HepG2 (cell line): ENCODE measurements at regions not wholly inside any gene's neighbourhood (a gene's known extent, or its start where the extent isn't known, plus 50 kb on each side); places are given as distances from the start of the nearest gene placed in this dataset.

ENCODE experiments used
- EEA1 ChIP-seq: sonication (generic); formaldehyde crosslinking; IDR thresholded peaks from 2 replicates; pipeline ENCODE4 v1.5.1; 2020; ENCODE audit warnings: mild to moderate bottlenecking, missing genetic modification reagents, borderline replicate concordance
- GPN1 ChIP-seq: sonication (generic); formaldehyde crosslinking; IDR thresholded peaks from 2 replicates; pipeline ENCODE4 v1.5.1; 2020; ENCODE audit warnings: missing genetic modification reagents, borderline replicate concordance
- IRX3 ChIP-seq: sonication (generic); formaldehyde crosslinking; IDR thresholded peaks from 2 replicates; pipeline ENCODE4 v1.8.1; 2023; ENCODE audit warnings: mild to moderate bottlenecking, low read depth, missing genetic modification reagents, borderline replicate concordance
- MAFK ChIP-seq, 2 experiments: IDR thresholded peaks in 1 of 2; conservative IDR thresholded peaks in 1 of 2; 2 replicates each; pipeline ENCODE4 v1.6.1; 2011; ENCODE audit warnings: improper control_type of control experiment in 2 of 2, low read length in 2 of 2
- MIER3 ChIP-seq: IDR thresholded peaks from 2 replicates; pipeline ENCODE4 v1.6.1; 2016; ENCODE audit warnings: missing compliant biosample characterization, borderline replicate concordance
- NR3C1 ChIP-seq: sonication (generic); formaldehyde crosslinking; IDR thresholded peaks from 2 replicates; pipeline ENCODE4 v1.4.0; 2020; ENCODE audit warnings: missing genetic modification reagents
- SALL2 ChIP-seq: sonication (generic); formaldehyde crosslinking; IDR thresholded peaks from 2 replicates; pipeline ENCODE4 v1.8.1; 2023; ENCODE audit warnings: mild to moderate bottlenecking, missing genetic modification reagents, inconsistent platforms
- SATB2 ChIP-seq: sonication (generic); formaldehyde crosslinking; IDR thresholded peaks from 2 replicates; pipeline ENCODE4 v1.5.0; 2020; ENCODE audit warnings: missing genetic modification reagents
- TCF7 ChIP-seq: sonication (generic); IDR thresholded peaks from 2 replicates; pipeline ENCODE4 v1.6.1; 2016; ENCODE audit warnings: antibody characterized with exemption, low read depth
- WIZ ChIP-seq: sonication (generic); formaldehyde crosslinking; IDR thresholded peaks from 2 replicates; pipeline ENCODE4 v1.5.1; 2020; ENCODE audit warnings: mild to moderate bottlenecking, missing genetic modification reagents
- ZBTB1 ChIP-seq: sonication (generic); formaldehyde crosslinking; IDR thresholded peaks from 2 replicates; pipeline ENCODE4 v1.4.0; 2020; ENCODE audit warnings: missing genetic modification reagents, borderline replicate concordance
- ZNF33A ChIP-seq: sonication (generic); formaldehyde crosslinking; IDR thresholded peaks from 2 replicates; pipeline ENCODE4 v1.5.1; 2020; ENCODE audit warnings: missing genetic modification reagents, mild to moderate bottlenecking, moderate library complexity, borderline replicate concordance
- ZNF562 ChIP-seq: sonication (generic); formaldehyde crosslinking; IDR thresholded peaks from 2 replicates; pipeline ENCODE4 v1.8.0; 2022; ENCODE audit warnings: missing genetic modification reagents, borderline replicate concordance
- ZNF598 ChIP-seq: sonication (generic); formaldehyde crosslinking; IDR thresholded peaks from 2 replicates; pipeline ENCODE4 v1.5.1; 2020; ENCODE audit warnings: mild to moderate bottlenecking, missing genetic modification reagents, borderline replicate concordance
- ZNF839 ChIP-seq: sonication (generic); formaldehyde crosslinking; IDR thresholded peaks from 2 replicates; pipeline ENCODE4 v1.4.0; 2020; ENCODE audit warnings: missing genetic modification reagents, mild to moderate bottlenecking, borderline replicate concordance
- TF ChIP-seq, protein P1 (sequence below): sonication (generic); formaldehyde crosslinking; IDR thresholded peaks from 2 replicates; pipeline ENCODE4 v1.8.0; 2022; ENCODE audit warnings: missing genetic modification reagents, mild to moderate bottlenecking, inconsistent platforms, borderline replicate concordance
- TF ChIP-seq, protein P2 (sequence below): sonication (generic); formaldehyde crosslinking; IDR thresholded peaks from 2 replicates; pipeline ENCODE4 v1.4.0; 2020; ENCODE audit warnings: missing genetic modification reagents, borderline replicate concordance
- TF ChIP-seq, protein P3 (sequence below): sonication (generic); formaldehyde crosslinking; IDR thresholded peaks from 2 replicates; pipeline ENCODE4 v1.9.0; 2021; ENCODE audit warnings: mild to moderate bottlenecking, missing genetic modification reagents

GRCh38 chr9:129558551-129559505, 62.1 kb downstream of the C9orf50 start (continued):
- TF ChIP-seq, protein P1, sequence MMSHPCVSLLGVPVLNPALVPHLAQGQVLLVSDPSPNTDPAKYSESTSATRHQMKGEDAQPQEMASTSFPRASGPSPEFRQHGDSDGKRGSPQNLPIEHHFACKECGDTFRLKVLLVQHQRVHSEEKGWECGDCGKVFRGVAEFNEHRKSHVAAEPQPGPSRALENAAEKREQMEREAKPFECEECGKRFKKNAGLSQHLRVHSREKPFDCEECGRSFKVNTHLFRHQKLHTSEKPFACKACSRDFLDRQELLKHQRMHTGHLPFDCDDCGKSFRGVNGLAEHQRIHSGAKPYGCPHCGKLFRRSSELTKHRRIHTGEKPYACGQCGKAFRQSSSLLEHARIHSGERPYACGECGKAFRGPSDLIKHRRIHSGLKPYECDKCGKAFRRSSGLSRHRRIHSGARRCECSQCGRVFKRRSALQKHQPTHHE (CRISPR knock-in tag), result peak; percentile 91; the same call in 1 of the 2 replicates
- TF ChIP-seq GPN1 (CRISPR knock-in tag), result 0 out of 2 replicates have a peak, but pooled peaks have one; percentile 26
- TF ChIP-seq, protein P2, sequence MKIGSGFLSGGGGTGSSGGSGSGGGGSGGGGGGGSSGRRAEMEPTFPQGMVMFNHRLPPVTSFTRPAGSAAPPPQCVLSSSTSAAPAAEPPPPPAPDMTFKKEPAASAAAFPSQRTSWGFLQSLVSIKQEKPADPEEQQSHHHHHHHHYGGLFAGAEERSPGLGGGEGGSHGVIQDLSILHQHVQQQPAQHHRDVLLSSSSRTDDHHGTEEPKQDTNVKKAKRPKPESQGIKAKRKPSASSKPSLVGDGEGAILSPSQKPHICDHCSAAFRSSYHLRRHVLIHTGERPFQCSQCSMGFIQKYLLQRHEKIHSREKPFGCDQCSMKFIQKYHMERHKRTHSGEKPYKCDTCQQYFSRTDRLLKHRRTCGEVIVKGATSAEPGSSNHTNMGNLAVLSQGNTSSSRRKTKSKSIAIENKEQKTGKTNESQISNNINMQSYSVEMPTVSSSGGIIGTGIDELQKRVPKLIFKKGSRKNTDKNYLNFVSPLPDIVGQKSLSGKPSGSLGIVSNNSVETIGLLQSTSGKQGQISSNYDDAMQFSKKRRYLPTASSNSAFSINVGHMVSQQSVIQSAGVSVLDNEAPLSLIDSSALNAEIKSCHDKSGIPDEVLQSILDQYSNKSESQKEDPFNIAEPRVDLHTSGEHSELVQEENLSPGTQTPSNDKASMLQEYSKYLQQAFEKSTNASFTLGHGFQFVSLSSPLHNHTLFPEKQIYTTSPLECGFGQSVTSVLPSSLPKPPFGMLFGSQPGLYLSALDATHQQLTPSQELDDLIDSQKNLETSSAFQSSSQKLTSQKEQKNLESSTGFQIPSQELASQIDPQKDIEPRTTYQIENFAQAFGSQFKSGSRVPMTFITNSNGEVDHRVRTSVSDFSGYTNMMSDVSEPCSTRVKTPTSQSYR (CRISPR knock-in tag), result peak; percentile 83
- no peak for TF ChIP-seq NR3C1 (CRISPR knock-in tag)
- TF ChIP-seq ZNF598 (CRISPR knock-in tag), result peak; percentile 87; the same call in 1 of the 2 replicates
- TF ChIP-seq ZNF839 (CRISPR knock-in tag), result no peak
- peak; percentile 97 for TF ChIP-seq SATB2 (CRISPR knock-in tag)
- TF ChIP-seq MIER3, result peak; percentile 92; the same call in 1 of the 2 replicates
- TF ChIP-seq MAFK (conservative IDR thresholded peaks at IDR 0.05 in 1 of 2, IDR thresholded peaks at IDR 0.05 in 1 of 2; ENCODE audit: low read length in 2 of 2), result no peak
- TF ChIP-seq IRX3 (CRISPR knock-in tag), result peak; percentile 98
- TF ChIP-seq ZNF562 (CRISPR knock-in tag), result peak; percentile 12; the same call in 1 of the 2 replicates
- TF ChIP-seq WIZ, result peak; percentile 28; the same call in 1 of the 2 replicates
- TF ChIP-seq ZBTB1 (CRISPR knock-in tag), result no peak
- TF ChIP-seq, protein P3, sequence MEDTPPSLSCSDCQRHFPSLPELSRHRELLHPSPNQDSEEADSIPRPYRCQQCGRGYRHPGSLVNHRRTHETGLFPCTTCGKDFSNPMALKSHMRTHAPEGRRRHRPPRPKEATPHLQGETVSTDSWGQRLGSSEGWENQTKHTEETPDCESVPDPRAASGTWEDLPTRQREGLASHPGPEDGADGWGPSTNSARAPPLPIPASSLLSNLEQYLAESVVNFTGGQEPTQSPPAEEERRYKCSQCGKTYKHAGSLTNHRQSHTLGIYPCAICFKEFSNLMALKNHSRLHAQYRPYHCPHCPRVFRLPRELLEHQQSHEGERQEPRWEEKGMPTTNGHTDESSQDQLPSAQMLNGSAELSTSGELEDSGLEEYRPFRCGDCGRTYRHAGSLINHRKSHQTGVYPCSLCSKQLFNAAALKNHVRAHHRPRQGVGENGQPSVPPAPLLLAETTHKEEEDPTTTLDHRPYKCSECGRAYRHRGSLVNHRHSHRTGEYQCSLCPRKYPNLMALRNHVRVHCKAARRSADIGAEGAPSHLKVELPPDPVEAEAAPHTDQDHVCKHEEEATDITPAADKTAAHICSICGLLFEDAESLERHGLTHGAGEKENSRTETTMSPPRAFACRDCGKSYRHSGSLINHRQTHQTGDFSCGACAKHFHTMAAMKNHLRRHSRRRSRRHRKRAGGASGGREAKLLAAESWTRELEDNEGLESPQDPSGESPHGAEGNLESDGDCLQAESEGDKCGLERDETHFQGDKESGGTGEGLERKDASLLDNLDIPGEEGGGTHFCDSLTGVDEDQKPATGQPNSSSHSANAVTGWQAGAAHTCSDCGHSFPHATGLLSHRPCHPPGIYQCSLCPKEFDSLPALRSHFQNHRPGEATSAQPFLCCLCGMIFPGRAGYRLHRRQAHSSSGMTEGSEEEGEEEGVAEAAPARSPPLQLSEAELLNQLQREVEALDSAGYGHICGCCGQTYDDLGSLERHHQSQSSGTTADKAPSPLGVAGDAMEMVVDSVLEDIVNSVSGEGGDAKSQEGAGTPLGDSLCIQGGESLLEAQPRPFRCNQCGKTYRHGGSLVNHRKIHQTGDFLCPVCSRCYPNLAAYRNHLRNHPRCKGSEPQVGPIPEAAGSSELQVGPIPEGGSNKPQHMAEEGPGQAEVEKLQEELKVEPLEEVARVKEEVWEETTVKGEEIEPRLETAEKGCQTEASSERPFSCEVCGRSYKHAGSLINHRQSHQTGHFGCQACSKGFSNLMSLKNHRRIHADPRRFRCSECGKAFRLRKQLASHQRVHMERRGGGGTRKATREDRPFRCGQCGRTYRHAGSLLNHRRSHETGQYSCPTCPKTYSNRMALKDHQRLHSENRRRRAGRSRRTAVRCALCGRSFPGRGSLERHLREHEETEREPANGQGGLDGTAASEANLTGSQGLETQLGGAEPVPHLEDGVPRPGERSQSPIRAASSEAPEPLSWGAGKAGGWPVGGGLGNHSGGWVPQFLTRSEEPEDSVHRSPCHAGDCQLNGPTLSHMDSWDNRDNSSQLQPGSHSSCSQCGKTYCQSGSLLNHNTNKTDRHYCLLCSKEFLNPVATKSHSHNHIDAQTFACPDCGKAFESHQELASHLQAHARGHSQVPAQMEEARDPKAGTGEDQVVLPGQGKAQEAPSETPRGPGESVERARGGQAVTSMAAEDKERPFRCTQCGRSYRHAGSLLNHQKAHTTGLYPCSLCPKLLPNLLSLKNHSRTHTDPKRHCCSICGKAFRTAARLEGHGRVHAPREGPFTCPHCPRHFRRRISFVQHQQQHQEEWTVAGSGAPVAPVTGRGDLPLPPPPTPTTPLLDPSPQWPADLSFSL (CRISPR knock-in tag), result no peak
- no peak for TF ChIP-seq ZNF33A (CRISPR knock-in tag)
- TF ChIP-seq TCF7, result peak; percentile 64
- peak; percentile 87 for TF ChIP-seq SALL2
- peak; percentile 84; the same call in 1 of the 2 replicates for TF ChIP-seq EEA1 (CRISPR knock-in tag)
